ENCODE measurements at regions not wholly inside any gene's neighbourhood (a gene's known extent, or its start where the extent isn't known, plus 50 kb on each side); places are given as distances from the start of the nearest gene placed in this dataset.
"Not testable (repeated sequence)": the region's sequence is repeated elsewhere in the genome, so short reads cannot be mapped to it uniquely, and the experiment has no call there.

DNA sequence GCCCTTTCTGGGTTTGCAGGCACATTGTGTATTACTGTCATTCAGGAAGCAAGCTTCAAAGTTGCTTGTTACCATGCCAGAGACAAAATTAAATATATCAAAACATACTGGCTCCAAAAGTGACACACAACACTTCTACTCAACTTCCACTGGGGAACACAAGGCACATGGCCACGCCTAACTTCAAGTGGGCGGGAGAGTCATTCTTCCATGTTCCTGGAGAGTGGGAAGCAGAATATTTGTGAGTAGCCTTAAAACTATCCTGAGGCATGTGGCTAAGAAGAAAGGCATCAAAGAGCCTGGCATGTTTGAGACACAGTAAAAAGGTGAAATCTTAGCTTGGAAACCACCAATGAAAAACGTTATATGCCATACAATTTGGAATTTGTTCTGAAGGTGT, 90.5 kb upstream of the TACR1 start:
- no peak overlapping the region for H3K4me3 ChIP-seq (replicated peaks; ENCODE audit: low read depth, low read length)
- DNase-seq (ENCODE audit: extremely low read depth, low read depth): no peak
- TF ChIP-seq, protein P1, sequence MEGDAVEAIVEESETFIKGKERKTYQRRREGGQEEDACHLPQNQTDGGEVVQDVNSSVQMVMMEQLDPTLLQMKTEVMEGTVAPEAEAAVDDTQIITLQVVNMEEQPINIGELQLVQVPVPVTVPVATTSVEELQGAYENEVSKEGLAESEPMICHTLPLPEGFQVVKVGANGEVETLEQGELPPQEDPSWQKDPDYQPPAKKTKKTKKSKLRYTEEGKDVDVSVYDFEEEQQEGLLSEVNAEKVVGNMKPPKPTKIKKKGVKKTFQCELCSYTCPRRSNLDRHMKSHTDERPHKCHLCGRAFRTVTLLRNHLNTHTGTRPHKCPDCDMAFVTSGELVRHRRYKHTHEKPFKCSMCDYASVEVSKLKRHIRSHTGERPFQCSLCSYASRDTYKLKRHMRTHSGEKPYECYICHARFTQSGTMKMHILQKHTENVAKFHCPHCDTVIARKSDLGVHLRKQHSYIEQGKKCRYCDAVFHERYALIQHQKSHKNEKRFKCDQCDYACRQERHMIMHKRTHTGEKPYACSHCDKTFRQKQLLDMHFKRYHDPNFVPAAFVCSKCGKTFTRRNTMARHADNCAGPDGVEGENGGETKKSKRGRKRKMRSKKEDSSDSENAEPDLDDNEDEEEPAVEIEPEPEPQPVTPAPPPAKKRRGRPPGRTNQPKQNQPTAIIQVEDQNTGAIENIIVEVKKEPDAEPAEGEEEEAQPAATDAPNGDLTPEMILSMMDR (IDR thresholded peaks at IDR 0.05; ENCODE audit: low read depth, low read length, missing control alignments): no peak

DNA sequence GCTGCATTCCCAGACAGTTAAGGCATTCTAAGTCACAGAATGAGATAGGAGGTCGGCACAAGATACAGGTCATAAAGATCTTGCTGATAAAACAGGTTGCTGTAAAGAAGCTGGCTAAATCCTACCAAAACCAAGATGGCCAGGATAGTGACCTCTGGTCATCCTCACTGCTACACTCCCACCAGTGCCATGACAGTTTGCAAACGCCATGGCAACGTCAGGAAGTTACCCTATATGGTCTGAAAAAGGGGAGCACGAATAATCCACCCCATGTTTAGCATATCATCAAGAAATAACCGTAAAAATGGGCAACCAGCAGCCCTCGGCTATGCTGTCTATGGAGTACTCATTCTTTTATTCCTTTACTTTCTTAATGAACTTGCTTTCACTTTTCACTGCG, 89.9 kb upstream of the TACR1 start:
- H3K4me3 ChIP-seq (replicated peaks; ENCODE audit: low read depth, low read length); DNase-seq (ENCODE audit: extremely low read depth, low read depth): not testable (repeated sequence)

DNA sequence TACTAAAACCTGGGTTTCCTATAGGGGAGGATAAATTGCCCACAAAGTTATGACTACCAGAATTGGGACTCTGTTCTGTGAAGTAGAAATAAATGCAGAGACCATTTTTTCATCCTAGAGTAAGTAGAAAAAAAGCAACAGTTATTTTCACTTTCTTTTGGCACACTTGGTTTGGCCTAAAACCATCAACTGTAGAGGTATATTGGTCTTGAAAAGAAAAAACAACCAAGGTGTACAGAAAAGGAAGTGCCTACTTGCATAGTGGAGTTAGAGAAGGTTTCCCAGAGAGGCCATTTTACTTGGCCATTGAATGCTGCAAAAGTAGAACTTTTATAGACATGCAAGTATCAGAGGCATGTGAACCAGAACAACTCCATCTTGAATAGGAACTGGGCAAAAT, 89.4 kb upstream of the TACR1 start:
- no peak overlapping the region for H3K4me3 ChIP-seq (replicated peaks; ENCODE audit: low read depth, low read length)
- DNase-seq (ENCODE audit: extremely low read depth, low read depth): no peak
- TF ChIP-seq, protein P1 (IDR thresholded peaks at IDR 0.05; ENCODE audit: low read depth, low read length, missing control alignments): no peak

DNA sequence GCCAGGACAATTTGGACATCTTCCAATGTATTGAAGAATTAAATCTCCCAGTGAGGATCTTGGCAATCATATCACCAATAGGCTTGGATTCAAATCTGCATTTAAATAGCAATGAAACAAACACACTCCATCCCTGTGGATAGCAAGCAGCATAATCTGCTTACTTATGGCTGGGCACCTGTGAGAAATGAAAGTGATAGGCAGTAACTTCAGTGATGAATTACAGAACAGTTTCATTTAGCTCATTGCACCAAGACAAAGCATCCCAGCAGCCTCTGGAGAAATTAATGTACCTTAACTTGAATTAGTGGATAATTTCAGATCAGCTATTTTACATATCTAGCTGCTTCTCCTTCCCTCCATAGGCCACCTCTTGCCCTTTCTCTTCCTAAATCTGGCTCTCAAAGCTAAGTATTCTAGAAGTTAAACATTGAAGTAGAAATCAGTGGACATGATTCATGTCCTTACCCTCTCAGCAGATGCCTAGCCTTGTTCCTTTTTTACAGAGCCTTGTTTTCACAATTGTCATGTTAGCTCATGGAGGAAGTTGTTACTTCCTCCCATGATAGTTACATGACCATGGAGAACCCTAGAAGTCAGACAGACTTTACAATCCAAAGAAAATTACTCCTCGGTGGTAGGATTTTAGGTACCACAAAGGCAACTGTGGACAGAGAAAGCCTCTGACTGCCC, 88.5 kb upstream of the TACR1 start:
- no peak for DNase-seq (ENCODE audit: extremely low read depth, low read depth)
- TF ChIP-seq, protein P1 (IDR thresholded peaks at IDR 0.05; ENCODE audit: low read depth, low read length, missing control alignments): no peak
- H3K4me3 ChIP-seq (replicated peaks; ENCODE audit: low read depth, low read length): no peak overlapping the region

DNA sequence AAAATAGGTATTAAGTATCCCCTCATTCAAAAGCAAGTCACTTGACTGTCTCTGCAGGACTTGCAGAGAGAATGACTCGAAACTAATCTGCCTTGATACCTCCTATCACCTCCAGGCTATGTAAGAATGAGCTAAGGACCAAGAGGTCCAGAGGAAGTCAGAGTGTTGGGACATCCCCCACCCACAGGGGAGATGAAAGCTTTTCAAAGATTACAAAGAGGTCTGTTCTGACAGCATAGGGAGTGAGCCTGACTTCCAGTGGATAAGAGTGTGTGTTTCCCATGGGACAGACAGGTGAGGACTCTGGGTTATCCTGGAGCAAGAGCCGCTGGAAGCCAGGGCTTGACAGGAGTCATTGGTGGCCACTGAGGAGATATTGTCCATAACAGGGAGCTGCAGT, 85.0 kb upstream of the TACR1 start:
- no peak overlapping the region for H3K4me3 ChIP-seq (replicated peaks; ENCODE audit: low read depth, low read length)
- TF ChIP-seq, protein P1 (IDR thresholded peaks at IDR 0.05; ENCODE audit: low read depth, low read length, missing control alignments): no peak
- DNase-seq (ENCODE audit: extremely low read depth, low read depth): no peak

DNA sequence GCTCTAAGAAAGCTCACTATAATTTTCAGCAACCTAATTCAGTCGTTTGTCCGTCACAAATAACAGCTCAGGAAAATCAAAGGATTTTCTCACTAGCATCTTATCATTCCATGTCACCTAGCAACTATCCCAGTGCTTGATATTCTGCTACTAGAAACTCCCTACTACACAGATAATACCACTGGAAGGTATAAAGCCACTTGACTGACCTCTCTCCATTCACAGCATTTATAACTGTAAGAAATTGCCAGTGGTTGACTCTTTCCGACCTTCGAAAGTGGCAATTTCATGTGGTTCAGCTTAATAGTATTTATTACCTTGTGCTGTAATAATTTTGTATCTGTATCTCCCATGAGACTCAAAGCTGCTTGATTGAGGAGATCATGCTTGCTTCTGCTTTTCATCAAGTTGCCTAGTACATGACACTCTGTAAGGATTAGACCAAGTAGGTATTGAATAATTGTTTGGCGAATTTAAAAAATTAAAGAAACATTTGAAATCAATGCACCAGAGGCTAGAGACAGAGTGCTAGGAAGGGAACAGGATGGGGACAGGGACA, 79.6 kb upstream of the TACR1 start:
- TF ChIP-seq, protein P1 (IDR thresholded peaks at IDR 0.05; ENCODE audit: low read depth, low read length, missing control alignments): no peak
- no peak for DNase-seq (ENCODE audit: extremely low read depth, low read depth)
- no peak overlapping the region for H3K4me3 ChIP-seq (replicated peaks; ENCODE audit: low read depth, low read length)

DNA sequence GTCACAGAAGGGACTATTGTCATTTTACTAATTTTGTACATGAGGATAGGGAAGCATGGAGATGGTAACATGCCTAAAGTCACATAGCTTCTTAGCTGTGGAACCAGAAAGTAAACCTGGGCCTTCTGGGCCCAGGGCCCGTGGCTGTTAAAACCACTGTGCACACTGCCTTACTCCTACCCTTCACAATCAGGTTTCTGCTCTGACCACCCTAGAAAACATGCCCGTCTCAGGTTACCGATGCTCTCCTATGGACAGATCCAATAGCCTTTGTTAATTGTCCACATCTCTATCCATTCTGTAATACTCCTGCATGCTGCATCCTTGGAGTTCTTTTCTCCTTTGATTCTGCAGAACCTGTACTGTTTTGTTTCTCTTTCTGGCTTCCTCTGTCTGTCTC, 79.0 kb upstream of the TACR1 start:
- TF ChIP-seq, protein P1 (IDR thresholded peaks at IDR 0.05; ENCODE audit: low read depth, low read length, missing control alignments): no peak
- DNase-seq (ENCODE audit: extremely low read depth, low read depth): no peak

More for the DNA sequence above, 79.0 kb upstream of the TACR1 start:
- no peak overlapping the region for H3K4me3 ChIP-seq (replicated peaks; ENCODE audit: low read depth, low read length)
